Fibroblast of lung (primary cell): ENCODE measurements at regions not wholly inside any gene's neighbourhood (a gene's known extent, or its start where the extent isn't known, plus 50 kb on each side); places are given as distances from the start of the nearest gene placed in this dataset.

ENCODE experiments used
- CTCF ChIP-seq, 2 donors: IDR thresholded peaks in 1 of 2; conservative IDR thresholded peaks in 1 of 2; 1 replicate in 1 of 2; 2 replicates in 1 of 2; pipeline ENCODE4 v1.5.1; 2011 to 2012; ENCODE audit warnings: low read length in 2 of 2, control low read depth in 1 of 2, inconsistent platforms in 1 of 2, low read depth in 1 of 2, mild to moderate bottlenecking in 1 of 2
- EZH2 ChIP-seq: IDR thresholded peaks from 2 replicates; pipeline ENCODE4 v1.5.1; 2012; ENCODE audit warnings: low read length, control low read depth, mild to moderate bottlenecking; ENCODE audit errors: missing control alignments

- TF ChIP-seq CTCF (conservative IDR thresholded peaks at IDR 0.05 in 1 of 2, IDR thresholded peaks at IDR 0.05 in 1 of 2; ENCODE audit: low read depth in 1 of 2, low read length in 2 of 2) (no peak), EZH2 (no peak)
Observed at GRCh38 chr5:90274216-90274615, 135.3 kb downstream of the CETN3 start.
